Tibial nerve (tissue), 4 donors: ENCODE measurements at regions not wholly inside any gene's neighbourhood (a gene's known extent, or its start where the extent isn't known, plus 50 kb on each side); places are given as distances from the start of the nearest gene placed in this dataset.

Source experiments
- EP300 ChIP-seq, 2 donors: sonication (generic); formaldehyde crosslinking; IDR thresholded peaks; one replicate each; pipeline ENCODE4 v1.6.1; 2017; ENCODE audit warnings: antibody characterized with exemption in 2 of 2, mild to moderate bottlenecking in 1 of 2
- POLR2A ChIP-seq, 2 donors: fragments of 450-650 bp; IDR thresholded peaks; one replicate each; pipeline ENCODE4 v1.6.1; 2017; ENCODE audit warnings: antibody characterized with exemption in 2 of 2, mild to moderate bottlenecking in 2 of 2, moderate library complexity in 2 of 2
- TF ChIP-seq, protein P1 (sequence below), 5 experiments: fragments of 200-600 bp in 3 of 5; fragments of 450-650 bp in 2 of 5; sonication (generic) in 3 of 5; IDR thresholded peaks; one replicate each; pipeline ENCODE4 v1.5.1; 2016 to 2019; ENCODE audit warnings: antibody characterized with exemption in 5 of 5, mild to moderate bottlenecking in 3 of 5, moderate library complexity in 2 of 5

DNA sequence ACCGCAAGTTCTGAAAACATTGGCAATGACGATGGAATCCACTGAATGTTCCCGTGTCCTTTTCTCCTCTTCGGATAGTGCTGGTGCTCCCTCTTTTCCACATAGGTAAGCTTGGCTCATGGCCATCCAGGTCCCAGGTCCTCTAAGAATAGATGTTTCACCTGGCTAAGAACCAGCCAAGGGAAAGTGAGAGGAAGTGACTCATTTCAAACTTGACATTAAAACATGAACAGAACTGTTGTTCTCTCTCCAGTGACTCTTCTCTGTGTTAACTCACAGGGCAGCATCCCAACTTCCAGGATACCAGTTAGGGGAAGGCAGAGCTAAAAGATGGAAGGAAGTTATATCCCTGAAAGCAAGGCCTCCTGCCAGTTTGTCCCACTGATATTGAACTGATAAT is 493.8 kb upstream of the CHRM3 start:
- TF ChIP-seq, protein P1, sequence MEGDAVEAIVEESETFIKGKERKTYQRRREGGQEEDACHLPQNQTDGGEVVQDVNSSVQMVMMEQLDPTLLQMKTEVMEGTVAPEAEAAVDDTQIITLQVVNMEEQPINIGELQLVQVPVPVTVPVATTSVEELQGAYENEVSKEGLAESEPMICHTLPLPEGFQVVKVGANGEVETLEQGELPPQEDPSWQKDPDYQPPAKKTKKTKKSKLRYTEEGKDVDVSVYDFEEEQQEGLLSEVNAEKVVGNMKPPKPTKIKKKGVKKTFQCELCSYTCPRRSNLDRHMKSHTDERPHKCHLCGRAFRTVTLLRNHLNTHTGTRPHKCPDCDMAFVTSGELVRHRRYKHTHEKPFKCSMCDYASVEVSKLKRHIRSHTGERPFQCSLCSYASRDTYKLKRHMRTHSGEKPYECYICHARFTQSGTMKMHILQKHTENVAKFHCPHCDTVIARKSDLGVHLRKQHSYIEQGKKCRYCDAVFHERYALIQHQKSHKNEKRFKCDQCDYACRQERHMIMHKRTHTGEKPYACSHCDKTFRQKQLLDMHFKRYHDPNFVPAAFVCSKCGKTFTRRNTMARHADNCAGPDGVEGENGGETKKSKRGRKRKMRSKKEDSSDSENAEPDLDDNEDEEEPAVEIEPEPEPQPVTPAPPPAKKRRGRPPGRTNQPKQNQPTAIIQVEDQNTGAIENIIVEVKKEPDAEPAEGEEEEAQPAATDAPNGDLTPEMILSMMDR (IDR thresholded peaks at IDR 0.05) = no peak
- TF ChIP-seq POLR2A (IDR thresholded peaks at IDR 0.05) (no peak), EP300 (IDR thresholded peaks at IDR 0.05) (no peak)
